NCI-H1105 treated with DMSO at 0.1 percent for 48 hours (cell line): ENCODE measurements at regions not wholly inside any gene's neighbourhood (a gene's known extent, or its start where the extent isn't known, plus 50 kb on each side); places are given as distances from the start of the nearest gene placed in this dataset.
"Not testable (repeated sequence)": the region's sequence is repeated elsewhere in the genome, so short reads cannot be mapped to it uniquely, and the experiment has no call there.

ENCODE experiments used
- DNase-seq: peaks from one replicate; lab custom pipeline; 2025; lab: John Stamatoyannopoulos, UW

DNA sequence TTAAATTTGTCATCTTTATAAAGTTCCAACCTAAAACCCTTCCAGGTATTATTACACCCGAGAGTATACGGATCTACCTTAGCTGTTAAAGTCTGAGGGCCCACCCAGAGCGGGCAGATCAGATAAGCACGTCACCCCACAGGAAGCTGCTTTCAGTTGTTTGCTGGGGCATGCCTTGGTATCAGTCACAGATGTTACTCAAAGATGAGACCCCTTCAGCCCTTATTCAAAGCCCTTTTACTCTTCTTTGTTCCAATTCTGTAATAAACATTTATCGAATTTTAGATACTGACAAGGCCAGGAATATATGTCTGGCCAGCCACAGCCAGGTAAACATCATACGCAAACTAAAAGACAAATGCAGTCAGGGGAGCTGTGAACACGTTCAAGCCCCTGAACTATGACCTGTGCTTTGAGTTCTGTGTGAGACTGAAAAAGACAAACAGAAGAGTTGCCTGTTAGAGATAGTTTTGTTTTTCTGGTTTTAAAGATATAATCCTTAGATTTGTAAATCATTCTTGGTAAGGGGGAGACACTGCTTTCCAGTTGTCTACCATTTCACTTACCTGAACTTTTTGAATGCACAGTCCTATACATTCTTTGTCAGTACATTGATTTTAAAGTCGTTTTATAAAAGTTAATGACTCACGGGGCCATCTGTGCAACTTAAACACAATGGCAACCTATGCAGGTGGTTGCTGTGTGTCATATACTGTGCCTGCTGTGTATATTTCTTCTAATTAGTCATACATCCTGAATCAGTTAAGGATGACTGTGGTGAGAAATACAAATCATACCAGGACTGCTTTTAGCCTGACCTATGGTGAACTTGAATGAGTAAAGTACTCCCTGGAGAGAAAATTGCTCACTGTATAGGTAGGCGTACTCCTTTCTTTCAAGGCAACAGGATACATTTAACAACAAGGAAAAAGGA lies 100.5 kb upstream of the ITPRID2 start:
- no peak for DNase-seq

DNA sequence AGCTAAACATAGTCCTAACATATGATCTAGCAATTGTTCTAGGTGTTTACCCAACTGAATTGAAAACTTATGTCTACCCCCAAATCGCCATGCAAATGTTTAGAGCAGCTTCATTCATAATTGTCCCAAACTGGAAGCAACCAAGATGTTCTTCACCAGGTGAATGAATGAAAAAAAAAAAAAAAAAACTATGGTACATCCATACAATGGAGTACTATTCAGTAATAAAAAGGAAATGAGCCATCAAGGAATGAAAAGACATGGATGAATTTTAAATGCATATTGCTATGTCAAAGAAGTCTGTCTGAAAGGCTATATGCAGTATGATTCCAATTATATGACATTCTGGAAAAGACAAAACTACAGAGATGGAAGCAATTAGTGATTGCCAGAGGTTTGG lies 98.6 kb upstream of the ITPRID2 start:
- DNase-seq, result no peak

DNA sequence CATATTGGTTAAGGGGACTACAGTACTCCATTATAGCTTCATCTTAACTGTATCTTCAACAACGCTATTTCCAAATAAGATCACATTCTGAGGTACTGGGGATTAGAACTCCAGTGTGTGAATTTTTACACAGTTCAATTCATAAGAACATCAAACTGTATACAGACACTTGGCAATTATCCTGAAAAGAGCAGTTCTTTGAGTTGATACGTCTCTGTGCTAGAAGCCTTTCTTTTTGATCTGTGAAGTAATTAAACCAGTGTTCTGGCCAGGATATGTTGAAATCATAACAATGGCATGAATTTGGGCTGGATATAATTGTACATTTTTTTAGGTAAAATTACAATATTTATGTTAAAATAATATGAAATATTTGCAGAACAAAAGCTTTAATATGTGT lies 93.5 kb upstream of the ITPRID2 start:
- DNase-seq, result no peak

DNA sequence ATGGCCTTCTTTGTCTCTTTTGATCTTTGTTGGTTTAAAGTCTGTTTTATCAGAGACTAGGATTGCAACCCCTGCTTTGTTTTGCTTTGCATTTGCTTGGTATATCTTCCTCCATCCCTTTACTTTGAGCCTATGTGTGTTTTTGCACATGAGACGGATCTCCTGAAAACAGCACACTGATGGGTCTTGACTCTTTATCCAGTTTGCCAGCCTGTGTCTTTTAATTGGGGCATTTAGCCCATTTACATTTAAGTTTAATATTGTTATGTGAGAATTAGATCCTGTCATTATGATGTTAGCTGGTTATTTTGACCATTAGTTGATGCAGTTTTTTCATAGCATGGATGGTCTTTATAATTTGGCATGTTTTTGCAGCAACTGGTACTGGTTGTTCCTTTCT lies 89.2 kb upstream of the ITPRID2 start:
- DNase-seq, result not testable (repeated sequence)

DNA sequence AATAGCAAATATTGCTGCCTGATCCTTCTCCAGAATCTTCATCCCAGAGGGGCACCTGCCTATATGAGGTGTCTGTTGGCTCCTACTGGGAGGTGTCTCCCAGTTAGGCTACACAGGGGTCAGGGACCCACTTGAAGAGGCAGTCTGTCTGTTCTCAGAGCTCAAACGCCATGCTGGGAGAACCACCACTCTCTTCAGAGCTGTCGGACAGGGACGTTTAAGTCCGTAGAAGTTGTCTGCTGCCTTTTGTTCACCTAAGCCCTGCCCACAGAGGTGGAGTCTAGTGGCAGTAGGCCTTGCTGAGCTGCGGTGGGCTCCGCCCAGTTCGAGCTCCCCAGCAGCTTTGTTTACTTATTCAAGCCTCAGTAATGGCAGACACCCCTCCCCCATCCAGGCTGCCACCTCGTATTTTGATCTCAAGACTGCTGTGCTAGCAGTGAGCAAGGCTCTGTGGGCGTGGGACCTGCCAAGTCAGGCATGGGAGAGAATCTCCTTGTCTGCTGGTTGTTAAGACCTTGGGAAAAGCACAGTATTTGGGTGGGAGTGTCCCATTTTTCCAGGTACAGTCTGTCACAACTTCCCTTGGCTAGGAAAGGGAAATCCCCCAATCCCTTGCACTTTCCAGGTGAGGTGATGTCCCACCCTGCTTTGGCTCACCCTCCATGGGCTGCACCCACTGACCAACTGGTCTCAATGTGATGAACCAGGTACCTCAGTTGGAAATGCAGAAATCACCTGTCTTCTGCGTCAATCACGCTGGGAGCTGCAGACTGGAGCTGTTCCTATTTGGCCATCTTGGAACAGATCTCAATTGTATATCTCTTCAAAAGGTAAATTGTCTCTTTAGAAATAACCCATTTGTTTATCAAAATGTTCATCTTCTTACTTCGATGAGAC lies 87.4 kb upstream of the ITPRID2 start:
- DNase-seq, result not testable (repeated sequence)

DNA sequence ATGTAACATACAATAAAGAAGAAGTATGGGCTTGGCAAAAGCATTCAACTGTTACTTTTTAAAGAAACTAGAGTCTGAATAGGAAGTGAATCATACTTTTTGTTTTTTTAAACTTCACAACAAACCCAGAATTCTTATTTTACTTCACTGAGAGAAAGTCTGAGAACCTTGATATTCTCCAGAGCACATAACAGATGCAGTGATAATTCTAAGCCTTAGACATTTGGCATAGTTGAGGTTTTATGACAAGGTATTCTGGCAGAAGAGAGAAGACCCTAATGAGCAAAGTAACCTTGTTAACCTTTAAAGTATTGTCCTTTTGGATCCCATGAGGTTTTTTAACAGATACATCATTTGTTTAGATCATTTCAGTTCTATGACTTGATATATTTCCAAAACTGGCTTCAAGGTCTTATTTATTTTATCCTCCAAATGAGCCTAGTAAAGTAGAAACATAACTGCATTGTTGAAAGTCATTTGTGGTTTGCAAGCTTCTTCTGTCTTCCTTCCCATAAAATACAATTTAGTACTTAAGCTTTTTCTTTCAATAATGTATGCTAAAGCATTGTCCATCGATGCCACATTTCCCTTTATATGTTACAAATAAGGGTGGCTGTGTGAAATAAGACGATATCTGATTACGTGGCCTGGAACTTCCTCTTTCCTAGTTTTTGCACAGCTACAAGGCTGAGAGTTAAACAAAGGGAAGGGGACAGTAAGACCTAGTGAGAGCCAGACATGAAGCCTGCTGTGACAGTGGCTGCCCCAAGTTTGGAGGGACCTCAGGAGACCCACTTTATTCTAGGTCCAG lies 86.1 kb upstream of the ITPRID2 start:
- no peak for DNase-seq

DNA sequence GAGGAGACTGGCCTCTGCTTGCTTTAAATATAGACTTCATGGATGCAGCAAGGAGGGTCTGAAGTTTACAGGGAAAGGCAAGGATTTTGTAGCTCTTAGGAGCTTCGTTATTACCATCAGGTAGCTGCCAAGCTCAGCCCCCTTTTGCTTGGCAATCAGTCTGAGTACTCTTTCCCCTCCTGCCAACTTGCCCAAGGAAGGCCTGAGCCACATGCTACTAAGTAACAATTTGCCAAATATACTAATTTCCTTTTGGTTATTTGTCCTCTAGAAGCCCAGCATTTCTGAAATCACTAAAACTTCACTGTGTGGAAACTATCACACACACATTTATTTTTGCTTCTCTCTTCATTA lies 85.5 kb upstream of the ITPRID2 start:
- DNase-seq, result no peak

DNA sequence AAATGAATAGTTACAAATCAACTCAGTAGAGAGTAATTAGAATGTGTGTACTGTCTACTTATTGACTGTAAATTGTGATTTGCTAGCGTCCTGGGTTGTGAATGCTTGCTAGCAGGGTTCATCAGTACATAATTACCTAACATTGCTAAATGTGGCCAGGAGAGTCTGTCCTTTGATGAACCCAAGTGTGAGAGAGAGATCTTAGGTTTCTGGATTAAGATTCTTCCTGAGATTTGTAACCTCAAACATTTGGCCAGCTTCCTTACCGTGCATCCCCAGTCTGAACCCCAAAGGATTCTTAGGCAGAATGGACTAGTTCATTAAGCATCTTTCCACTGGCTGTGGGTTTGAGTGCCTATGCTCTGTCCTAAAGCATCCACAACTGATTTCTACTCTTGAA lies 84.0 kb upstream of the ITPRID2 start:
- DNase-seq, result no peak

DNA sequence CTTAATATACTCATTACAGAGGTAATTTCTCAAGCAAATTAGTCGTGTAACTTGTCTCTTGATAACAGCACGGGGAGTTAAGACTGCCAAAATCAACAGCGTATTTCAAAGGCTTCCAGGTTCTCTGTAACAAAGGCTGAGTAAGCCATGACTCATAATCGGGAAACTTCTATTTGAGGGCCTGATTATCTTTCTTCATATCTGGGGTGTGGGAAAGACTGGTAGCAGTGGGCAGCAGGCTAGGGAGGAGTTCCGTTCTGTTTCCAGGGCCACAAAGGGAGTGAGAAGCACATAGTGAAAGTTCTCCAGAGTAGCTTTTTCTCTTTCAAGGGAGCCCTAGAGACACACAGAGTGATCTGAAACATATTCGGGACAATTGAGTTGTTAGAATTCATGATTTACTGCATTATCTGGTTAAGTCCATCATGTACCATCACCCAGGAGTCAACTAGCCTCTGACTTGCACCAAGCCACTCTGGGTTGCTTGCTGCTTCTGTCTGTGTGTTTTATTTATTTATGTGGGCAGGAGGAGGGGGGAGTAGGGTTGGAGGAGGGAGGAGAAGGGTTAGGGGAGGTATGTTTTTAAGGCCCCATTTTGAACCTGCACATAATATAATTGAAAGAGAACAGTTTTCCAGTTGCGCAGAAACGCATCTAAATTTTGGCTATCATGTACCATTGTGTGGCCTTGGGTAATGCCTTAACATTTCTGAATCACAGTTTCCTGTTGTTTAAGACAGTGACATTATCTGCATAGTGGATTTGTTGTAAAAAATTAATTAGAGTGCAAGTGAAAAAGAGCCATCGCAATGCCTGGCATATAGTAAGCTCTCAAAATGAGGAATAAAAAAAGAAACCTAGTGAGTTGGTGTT lies 80.5 kb upstream of the ITPRID2 start:
- peak; percentile 62 for DNase-seq

DNA sequence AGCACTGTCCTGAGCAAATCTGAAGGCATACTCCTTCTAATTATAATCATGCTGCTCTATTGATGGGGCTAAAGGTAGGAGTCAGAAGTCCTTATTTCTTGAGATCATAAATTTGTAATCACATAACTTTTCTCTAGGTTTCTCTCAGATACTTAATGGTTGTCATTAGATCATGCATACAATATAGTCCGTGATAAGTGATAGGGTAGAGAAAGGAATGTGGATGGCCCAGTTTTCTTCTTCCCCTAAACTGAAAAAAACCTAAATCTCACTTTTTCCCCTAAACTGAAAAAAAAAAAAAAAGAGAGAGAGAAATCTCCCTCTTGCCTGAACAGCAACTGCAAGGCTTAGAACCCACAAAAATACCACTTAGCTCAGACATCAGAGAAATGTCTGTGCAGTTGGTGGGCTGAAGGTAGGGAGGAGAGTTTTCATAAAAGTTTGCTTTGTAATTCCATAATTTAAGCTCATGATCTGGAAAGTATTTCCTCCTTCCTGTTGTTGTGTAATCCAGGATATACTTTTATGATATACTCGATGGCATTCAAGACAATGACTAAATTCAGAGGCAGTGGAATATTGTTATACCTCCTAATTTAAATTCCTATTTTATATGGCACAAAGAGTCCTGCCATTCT lies 79.3 kb upstream of the ITPRID2 start:
- no peak for DNase-seq

DNA sequence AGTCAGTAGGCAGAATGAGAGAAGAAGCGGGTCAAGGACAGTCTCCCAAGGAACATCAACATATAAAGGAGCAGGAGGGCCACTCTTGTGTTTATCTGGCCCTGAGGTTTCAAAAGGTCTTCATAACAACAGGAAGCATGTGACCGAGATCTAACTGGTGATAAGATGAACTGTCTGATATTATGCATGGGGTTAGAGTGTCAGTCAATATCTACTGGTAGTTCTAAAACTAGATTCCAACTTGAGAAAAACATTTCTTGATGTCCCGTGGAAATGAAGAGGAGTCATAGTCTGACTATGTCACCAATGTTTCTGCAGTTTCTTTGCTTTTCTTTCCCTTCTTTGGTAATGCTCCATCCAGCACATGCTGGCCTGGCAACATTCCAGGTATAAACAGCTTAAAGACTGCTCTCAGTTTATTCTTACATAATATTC lies 77.5 kb upstream of the ITPRID2 start:
- no peak for DNase-seq

DNA sequence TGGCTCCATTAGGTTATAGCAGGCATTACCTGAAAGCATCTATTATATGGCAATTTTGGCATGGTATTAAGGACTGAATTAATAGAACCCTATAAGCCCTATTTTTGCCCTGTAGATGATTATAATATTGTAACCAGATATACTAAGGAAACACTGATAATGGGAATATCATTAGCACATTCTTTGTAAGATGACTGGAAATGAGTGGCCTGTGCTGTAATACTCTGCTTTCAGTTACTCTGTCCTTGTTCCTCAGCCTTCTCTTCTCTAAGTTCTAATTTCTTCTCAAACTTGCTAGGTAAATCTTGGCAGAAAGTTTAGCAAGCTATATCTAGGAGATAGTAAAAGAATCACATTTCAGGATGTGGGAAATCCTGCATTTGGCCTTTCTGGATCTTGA lies 74.0 kb upstream of the ITPRID2 start:
- DNase-seq, result no peak

DNA sequence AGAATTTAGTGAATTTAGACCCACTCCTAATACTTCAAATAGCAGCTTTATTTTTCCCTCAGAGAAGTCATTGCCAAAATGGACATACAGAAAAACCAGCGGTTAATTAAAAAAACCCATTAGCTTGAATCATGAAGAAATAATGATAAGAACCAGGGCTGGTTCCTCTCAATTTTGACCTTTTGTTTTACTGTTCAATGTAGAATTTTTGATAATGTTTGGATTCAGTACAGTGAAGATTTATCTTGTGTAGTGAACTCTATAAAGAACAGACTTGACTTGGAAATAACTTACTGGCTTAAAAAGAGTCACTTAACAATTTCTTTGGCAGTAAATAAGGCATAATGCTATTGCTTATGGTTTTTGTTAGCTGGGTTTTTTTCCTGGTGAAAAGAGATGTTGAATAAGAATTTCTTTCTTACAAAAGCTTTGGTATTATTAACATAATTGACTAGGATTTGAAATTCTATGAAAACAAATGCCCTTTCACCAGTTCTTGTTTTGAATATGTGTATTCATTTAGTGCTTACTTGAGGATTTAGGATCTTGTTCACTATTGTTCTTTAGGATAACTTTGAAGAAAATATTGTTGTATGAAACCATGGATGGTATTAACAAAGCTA lies 73.4 kb upstream of the ITPRID2 start:
- no peak for DNase-seq

DNA sequence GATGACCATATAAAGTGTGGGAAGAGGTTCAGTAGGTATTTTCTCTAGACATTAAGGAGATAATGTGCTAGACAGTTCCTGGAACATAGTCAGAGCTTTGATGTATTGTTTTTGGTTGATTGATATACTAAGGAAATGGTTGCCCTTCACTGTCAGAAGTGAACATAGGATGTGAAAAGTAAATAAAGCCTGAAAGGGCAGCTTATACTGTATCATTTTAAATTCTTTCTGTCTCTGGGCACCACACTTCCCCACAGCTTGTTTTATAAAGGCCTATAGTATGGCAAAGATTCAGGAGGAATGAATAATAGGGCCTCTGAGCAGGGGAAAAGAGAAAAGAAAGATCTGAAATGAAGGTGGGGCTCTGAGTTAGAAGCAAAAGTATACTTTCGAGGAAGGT lies 72.7 kb upstream of the ITPRID2 start:
- no peak for DNase-seq

DNA sequence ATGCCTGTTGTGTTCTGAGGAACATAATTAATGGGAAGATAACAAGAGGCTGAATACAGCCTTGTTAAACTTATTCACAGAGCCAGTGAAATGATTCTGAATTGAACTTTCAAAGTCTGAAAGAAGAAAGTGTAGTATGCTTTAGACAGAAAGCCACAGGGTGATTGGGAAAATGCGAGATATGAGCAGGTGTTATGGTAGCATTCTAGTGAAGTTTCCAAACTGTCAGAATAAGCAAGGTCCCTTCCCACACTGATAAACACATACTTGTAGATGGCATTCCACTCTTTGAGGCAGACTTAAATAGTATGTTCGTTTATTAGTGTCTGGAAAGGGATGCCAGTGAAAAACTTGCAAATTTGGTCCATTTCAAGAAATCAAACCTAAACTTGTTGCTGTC lies 70.5 kb upstream of the ITPRID2 start:
- DNase-seq, result no peak

DNA sequence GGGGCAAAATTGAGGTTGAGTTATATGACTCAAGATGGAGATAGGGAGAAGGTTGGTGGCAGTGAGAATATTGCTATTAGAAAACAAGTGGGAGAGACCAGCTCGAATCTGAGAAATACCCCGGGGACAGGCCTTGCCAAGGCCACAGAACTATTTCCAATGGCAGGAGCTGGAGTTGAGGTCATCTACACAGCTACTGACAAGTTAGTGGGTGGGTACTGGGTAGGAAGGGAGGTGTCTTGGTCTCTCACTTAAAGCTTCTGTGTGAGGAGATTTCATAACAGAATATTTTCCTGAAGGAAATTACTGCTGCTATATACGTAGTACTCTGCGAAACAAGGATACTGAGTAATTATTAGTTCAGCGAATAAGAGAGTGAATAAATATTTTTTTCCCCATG lies 69.4 kb upstream of the ITPRID2 start:
- no peak for DNase-seq

DNA sequence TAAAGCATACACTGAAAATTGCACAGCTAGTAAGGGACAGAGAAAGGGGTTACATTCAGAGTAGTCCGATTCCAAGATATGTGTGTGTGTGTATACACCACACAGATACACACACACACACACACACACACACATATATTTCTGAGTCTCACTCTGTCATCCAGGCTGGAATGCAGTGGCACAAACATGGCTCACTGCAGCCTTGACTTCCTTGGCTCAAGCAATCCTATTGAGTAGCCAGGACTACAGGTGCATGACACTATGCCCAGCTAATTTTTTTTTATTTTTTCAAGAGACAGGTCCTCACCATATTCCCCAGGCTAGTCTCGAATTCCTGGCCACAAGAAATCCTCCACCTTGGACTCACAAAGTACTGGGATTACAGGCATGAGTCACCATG lies 68.1 kb upstream of the ITPRID2 start:
- no peak for DNase-seq

DNA sequence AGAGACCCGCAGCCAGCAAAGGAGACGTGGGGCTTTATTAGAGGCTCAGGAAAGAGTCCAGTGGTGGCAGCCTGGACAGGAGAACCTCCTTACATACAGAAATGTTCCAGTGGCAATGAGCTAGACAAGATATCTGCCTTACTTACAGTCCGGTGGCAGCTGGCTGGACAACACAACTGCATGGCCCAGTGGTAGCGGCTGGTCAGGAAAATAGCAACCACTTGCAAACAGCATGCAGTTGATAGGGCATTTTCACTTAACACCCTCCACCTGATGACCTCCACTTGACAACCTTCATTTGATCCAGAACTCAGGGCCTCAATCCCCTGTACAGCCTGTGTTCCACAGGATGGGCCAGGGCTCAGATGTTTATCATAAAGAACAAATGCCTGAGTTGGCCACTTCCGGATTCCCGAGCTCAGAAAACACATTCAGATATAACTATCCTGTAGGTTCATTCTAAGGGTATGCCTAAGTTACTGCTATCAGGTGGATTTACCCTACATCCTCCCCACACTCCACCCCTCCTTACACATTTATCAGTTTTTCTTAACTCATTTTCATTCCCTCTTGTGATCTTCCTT lies 63.3 kb upstream of the ITPRID2 start:
- no peak for DNase-seq

DNA sequence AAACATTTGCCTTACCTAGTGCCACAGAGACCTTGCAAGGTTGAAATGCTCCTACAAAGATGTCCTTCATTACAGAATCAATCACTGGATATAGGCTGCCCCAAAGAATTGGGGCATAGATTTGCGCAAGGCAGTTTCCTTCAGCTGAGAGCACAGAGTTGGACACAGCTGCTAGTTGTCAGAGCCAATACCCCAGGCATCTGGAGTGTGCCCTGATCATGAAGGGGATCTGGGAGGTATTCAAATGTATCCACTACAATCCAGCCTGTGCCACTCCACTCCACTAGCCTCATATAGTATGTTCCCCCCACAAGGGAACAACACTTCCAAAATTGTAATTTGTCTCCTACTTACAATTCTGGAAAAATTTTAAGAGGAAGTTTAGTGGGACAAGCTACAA lies 62.3 kb upstream of the ITPRID2 start:
- no peak for DNase-seq

DNA sequence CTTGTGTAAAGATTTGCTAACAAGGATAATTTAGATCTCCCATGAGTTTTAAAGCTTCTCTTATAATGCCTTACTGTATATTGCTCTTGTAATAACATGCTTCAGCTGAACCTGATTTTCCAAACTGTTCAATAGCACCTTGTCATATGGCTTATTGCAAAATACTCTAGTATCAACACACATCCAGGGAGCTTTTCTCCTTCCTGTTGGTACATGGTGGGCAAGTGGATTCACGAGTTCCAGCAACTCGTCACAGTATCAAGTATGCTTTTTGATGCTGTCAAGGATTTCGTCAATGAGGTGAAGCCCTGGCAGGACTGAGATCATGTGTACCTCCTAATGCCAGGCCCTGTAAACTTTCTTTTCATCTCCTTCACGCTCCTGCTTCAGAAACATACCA lies 59.5 kb upstream of the ITPRID2 start:
- DNase-seq, result no peak
